ENCODE measurements at regions not wholly inside any gene's neighbourhood (a gene's known extent, or its start where the extent isn't known, plus 50 kb on each side); places are given as distances from the start of the nearest gene placed in this dataset.

DNA sequence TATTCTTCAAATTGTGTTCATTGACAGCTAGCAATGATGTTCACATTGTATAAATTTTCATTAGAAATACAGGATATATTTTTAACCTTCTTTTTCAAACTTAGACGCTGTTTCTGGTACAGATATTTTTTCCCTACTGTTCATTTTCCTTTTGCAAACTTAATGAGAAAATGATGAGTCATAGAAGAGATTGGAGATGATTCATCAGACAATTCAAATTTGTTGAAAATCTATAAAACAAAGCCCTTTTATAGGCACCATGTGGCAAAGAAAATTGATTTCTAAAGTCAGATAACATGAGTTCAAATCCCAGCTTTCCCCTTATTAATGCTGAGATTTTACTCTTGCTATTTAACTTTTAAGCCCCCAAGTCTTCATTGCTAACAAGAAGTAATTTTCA, 728.8 kb upstream of the DDX18 start:
- DNase-seq: no peak

DNA sequence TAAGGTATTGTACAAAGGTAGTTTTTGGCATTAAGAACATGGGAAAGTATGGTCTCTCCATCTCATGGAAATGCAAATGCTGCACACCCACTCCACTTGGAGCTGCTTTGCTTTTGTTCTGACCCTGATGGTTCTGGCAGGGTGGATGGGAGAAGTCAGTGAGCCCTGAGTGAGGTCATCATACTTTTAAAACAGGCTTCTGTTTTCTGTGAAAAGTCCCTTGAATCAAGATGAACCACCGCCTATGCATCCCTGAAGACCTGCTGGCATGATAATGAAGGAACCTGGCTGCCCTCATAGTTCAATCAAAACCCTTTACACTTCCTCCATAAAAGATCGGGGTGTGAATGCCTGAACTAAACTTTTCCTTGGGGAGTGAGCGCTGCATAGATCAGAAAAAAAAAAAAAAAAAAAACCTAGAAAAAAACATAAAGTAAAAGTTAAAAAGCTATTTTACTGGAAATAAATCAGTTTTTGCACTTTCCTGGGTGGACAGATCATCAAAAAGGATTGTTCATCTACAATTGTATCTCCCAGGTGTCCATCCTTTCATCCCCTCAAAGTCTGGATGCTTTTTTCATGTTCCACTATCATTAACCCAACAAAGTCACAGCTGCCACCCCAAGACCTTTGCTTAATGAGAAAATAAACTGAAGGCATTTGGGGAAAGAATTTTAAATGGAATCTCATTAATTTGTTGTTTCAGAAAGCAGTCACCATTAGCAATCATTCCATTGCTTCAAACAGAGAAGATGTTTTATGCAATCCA, 728.1 kb upstream of the DDX18 start:
- DNase-seq: no peak

DNA sequence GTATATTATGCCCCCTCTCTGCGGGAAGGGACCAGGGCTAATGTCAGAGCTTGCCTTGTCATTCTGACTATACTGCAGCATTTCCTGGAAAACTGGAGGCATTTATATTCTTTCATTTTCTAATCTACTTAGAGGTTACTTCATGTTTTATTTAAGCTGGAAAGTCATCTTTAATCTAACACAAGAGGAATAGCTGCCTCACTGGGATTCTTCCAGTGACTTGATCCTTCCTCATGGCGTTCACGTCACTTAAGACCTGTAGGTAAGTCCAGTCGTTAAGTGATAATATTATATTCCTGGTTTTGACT, 727.6 kb upstream of the DDX18 start:
- DNase-seq: no peak

DNA sequence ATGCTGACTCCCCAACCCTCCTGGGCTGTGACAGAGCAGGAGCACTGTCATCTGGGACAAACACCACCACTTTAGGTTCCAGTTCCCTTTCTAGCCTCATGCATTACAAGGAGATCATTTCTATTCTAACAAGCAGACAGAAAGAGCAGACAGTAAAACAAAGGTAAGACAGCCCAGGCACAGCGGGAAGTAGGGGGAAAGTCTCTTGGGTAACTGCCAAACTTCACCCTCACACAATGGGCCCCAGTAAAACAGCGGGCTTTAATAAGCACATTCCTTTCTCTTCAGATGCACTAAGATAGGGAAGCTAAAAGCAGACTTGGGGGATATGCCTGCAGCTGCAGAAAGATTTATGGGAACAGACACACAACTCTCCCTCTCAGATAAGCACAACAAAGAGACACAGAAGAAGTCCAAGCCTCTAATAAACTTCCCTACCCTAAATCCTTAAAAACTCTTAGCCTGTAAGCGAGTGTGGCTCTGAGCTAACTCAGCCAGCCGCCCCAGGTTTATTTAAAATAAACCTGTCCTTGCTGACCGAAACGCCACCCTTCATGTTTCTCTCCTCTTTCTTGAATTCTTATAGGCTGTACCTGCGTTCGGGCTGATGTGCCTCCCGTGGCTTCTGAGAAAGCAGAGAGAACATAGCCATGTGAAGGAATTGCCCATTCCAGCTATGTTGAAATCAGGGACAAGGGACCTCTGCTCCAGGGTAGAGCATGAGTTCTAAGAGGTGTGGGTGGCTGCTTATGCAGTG, 726.8 kb upstream of the DDX18 start:
- DNase-seq: no peak

DNA sequence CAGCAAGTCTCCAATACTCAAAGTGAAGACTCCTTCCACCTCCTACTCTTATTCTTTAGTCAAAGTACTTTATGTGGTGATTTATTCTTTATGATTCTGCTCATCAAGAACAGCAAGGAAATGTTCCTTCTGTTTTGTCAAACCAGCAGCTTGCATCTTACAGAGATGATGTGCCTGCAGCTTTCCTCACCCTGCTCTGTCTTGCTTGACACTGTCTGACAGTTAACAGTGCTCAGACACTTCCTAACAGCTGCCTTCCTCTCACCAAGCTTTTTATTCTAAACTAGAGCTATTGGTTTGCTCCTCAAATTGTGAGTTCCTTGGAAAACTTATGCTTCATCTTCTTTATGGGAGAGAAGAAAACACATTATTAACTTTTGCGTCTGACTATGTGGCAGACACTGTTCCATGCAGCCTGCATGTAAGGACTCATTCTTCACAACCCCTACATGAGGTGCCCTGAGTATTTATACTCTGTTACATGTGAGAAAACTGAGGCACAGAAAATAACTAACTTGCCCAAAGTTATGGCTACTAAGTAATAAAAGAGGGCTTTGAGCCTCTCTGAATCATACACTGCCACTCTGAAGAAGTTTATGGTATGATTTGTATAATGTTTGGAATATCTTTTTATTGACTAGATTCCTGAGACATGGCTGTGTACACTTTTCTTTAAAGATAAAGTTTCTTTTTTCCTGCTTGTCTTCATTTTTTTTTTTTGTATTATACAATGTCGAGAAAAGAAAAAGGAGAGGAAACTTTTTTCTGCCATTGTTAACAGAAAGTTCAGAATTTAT, 723.3 kb upstream of the DDX18 start:
- DNase-seq: no peak

DNA sequence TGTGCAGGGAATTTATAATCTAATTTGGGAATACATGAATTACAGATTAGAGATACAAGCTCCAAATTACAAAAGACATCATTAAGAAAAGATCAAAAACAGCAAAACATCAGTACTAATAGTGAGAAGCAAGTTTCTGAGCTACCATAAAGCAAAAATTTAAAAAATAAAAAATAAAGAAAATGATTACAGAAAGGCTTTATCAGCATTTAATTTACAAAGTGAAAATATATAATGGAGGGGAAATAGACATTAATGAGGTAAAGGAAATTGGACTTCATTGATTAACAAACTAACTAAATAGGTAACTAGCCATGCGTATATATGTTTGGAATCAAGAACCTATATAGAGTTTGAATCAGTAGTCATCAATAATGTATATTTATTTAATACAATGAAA, 712.9 kb upstream of the DDX18 start:
- no peak for DNase-seq

DNA sequence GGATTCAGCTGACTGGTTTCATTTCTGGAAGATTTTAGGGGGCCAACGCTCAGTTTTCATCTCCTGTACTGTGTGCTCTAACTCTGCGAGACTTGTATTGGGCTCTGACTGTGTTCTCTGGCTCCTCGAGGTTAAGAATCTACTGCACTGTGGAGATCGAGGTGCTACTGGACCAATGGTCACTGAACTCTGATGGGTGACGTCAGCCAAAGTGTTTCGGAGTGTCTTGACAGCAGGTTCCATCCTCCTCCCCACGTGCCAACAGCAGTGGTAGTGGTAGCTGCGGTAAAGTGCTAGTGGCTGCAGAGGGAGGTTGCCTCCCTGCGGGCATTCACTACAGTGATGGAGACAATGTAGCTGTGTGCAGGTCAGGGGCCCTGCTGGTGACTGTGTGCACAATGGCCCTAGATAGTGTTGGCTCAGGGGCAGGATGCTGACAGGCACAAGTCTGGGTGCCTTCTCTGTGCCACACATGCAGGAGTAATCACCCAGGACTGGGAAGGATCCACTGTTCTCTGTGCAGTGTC, 705.7 kb upstream of the DDX18 start:
- DNase-seq: no peak

DNA sequence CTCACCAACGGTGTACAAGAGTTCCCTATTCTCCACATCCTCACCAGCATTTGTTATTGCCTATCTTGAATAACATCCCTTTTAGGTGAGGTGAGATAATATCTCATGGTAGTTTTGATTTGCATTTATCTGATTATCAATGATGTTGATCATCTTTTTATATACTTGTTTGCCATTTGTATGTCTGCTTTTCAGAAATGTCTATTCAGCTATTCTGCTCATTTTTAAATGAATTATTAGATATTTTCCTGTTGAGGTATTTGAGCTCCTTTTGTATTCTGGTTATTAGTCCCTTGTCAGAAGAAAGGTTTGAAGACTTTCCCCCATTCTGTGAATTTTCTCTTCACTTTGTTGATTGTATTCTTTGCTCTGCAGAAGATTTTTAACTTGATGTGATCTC, 695.5 kb upstream of the DDX18 start:
- no peak for DNase-seq

DNA sequence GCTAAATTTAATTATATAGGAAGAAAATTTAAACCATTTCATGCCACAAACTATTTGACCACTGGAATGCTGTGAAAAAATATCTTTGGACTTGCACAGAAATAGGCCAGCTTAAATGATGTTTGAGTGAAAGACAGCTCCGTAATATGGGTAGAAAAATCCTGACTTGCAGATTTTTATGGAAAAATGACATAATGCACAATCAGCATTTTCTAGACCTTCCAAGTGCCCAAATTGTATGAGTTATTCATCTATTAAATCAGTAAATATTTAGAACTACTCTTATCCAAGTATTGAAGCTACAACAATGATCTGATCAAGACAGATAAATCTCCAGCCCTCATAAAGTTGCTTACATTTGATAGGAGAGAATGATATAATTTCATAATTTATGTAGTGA, 691.1 kb upstream of the DDX18 start:
- no peak for DNase-seq

DNA sequence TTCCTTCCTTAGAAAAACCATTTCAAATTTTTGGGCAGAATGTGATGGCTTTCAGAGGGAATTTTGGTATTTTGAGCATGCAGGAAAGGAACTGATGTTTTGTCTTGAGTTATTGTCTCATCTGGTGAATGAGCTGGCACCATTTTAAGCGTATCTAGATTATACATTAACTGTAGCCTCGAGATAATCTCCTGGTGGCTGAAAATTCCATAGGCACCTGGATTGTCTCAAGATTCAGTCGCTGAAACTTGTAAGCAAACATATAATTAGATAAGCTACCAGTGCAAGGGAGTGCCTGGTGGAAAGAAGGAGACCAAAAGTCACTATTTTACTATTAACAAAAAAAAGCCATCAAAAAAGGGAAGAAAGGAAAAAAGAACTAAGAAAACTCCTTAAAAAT, 687.8 kb upstream of the DDX18 start:
- no peak for DNase-seq

DNA sequence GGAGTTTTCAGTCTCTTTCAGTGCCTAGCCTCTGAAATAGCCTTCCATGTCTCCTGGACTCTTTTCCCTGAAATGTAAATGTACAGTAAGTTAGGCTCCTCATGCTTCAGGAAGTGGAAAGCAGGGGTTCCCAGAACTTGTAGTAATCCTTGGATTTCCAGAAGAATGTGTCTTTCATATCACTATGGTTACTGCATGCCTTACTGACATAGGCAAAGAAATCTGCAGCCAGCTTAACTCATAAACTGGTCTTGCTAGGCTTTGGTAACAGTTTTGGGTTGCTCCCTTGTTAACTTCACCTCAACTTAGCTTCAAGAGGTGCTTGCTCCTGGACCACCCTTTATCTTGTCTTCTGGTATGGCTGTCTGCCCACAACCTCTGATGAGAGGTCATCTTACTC, 686.8 kb upstream of the DDX18 start:
- no peak for DNase-seq

DNA sequence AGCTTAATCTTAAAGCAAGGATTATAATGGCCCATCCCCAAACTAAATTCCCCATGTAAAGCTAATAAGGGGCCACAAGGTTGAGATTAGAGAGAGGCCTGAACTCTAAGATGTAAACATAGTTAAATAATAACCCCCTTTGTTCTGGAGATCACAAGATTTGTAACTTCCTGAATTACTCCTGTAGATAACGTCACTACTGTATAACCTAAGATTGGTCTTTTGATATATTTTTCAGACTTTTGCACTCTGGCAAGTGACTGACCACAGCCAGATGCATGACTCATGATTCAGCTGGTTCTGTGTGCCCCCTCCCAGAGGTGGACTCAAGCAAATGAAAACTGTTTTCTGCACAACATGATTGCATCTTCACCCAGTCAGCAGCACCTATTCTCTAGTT, 686.0 kb upstream of the DDX18 start:
- no peak for DNase-seq

DNA sequence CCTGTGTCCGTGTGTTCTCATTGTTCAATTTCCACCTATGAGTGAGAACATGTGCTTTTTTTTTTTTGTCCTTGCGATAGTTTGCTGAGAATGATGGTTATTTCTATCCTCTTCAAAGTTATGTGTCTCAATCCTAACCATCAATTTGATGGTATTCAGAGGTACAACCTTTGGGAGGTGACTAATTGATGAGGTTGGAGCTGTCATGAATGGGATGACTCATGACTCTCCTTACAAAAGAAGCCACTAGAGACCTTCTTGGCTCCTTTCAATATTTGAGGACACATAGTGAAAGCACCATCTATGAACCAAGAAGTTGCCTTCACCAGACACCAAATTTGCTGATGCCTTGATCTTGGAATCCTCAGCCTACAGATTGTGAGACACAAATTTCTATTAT, 677.1 kb upstream of the DDX18 start:
- DNase-seq: no peak

DNA sequence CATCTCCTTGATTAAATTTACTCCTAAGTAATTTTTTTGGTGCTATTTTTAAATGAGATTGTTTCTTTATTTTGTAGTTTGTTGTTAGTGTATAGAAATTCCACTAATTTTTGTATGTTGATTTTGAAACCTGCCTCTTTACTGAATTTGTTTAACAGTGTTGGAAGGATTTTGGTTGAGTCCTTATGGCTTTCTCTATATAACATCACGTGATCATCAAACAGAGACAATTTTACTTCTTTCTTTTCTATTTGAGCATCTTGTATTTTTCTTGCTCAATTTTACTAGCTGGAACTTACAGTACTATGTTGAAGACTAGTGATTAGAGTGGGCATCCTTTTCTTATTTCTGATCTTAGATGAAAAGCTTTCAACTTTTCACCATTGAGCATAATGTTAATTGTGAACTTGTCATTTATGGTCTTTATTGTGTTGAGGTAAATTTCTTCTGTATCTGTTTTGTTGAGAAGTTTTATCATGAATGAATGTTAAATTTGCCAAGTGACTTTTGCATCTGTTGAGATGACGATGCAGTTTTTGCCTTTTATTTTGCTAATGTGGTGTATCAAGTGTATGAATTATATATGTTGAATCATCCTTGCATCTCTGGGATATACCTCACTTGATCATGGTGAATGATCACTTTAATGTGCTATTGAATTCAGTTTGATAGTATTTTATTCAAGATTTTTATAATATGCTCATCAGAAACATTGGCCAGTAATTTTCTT, 645.3 kb upstream of the DDX18 start:
- DNase-seq: no peak

DNA sequence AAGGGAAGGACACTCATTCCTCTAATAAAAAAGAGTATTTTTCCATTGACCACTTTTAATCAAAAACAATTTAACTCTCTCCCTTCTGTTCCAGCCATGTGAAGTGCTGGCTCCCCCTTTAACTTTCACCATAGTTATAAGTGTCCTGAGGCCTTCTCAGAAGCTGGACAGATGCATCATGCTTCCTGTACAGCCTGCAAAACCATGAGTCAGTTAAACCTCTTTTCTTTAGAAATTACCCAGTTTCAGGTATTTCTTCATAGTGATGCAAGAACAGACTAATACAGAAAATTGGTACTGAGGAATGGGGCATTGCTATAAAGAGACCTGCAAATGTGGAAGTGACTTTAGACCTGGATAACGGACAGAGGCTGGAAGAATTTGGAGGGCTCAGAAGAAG, 643.6 kb upstream of the DDX18 start:
- DNase-seq: no peak

DNA sequence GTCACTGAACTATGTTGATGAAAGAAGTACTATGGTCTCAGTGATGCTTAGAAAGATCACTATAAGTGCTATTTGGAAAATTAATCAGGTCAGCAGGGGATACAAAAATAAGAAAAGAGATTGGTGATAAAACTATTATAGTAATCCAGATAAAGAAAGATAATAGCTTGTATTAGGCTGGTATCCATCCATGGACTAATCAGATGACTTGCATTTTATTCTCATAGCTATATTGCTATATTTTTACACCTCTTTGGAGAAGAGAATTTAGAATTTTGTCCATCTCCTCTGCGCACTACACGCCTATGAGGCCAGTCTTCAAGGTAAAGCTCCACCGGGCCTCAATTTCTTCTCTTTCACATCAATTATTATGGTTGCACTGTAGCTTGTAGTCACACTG, 635.1 kb upstream of the DDX18 start:
- no peak for DNase-seq

DNA sequence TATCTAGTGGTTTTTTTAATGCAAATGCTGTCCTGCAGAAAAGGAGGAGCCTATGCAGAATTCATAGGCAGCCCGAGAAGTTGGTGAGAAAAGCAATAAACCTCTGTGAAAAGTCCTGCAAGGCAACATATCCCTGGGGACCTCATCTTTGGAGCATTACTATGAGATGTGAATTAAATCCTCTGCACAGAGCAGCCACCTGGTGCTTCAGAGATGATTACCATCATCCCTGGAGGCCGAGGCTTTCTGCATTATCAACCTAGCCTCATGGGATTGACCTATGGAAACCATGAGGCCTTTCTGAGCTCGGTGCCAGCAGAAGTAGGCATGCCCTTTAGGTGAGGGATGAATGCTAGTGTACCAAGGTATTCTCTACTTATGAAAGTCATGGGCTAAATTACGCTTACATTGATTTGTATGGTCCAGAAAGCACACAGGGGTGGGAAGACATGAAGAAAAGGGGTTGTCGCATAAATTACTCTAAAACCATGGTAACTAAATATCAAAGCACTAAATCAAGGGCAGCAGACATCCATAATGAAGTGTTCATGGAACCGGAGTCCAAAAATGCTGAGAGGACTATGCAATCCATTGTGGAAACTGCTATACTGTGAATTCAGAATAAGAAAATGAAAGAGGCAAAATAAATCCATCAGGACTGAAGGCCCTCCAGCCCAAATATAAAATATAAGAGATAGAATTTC, 623.5 kb upstream of the DDX18 start:
- DNase-seq: no peak

DNA sequence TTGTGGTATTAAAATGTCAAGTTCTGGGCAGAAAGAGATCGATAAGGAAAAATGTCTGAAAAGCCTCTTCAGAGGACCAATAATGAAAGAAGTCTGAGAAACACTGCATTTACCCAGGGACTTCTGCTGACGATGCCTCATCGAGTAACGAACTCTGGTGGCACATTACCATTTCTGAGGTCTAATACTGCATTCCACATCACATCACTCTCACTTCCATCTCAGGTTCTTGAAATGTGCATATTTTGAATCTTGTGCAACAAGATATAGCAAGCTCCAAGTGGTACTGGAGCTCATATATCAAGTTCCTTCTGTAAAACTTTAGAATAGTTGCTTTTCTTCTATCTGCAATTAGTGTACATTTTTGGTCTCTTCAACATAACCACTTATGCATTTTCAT, 619.1 kb upstream of the DDX18 start:
- no peak for DNase-seq

DNA sequence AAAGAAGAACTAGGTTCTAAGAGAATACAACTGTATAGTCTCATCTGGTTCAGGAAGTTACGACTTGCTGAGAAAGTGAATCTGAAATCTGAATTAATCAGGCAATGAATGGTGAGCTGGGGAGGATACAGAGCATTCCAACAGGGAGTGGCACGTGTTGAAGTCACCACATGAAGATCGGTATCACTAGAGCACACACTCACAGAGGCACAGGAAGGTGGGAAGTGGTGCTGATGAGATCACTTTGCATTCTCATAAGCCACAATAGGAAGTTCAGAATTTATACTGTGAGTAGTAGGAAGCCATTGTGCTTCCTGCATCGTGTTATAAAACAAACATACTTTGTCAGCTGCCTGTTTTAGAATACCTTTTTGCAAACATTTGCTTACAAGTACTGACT, 615.0 kb upstream of the DDX18 start:
- DNase-seq: no peak

DNA sequence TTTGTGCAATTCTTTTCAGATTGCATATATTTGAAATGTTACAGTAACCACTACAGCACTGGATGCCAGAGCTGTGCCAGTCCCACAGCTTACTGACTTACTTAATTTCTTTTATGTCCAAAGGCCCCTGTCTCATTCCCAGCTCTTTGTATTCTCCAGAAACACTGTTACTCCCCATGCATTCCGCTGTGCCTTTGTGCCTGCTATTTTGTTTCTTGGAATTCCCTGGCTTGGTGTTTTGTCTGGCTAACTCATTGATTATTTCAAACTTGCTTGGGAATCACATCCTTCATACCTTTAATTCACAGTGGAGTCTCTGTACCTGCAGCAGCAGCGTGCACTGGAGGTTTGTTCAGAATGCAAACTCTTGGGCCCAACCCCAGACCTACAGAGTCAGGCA, 601.9 kb upstream of the DDX18 start:
- no peak for DNase-seq

DNA sequence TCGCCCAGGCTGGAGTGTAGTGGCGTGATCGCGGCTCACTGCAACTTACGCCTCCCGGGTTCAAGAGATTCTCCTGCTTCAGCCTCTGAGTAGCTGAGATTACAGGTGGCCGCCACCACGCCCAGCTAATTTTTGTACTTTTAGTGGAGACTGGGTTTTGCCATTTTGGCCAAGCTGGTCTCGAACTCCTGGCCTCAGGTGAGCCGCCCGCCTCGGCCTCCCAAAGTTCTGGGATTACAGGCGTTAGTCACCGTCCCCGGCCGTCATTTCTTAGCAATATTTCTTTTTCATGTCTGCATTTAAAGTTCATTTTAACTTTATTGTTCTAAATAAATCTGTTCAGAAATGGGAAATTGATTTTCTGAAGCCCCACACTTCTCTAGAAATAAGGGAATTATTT, 597.3 kb upstream of the DDX18 start:
- no peak for DNase-seq

DNA sequence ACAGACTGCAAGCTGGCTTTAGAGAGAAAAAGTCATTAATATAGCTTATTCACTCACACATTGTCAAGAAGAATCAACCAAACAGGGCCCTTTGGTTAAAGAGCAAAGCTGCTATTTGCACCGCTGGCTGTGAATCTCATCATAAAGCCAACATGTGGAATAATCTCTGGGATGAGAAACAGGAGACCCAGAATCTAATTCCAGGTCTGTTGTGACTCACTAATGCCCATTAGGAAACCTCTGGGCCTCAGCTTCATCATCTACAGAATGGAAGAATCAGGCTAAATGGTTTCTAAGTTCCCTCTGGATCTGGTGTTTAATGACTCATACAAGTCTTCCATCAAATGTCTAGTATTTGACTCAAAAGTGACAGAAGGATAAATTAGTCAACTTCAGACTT, 591.7 kb upstream of the DDX18 start:
- DNase-seq: no peak

DNA sequence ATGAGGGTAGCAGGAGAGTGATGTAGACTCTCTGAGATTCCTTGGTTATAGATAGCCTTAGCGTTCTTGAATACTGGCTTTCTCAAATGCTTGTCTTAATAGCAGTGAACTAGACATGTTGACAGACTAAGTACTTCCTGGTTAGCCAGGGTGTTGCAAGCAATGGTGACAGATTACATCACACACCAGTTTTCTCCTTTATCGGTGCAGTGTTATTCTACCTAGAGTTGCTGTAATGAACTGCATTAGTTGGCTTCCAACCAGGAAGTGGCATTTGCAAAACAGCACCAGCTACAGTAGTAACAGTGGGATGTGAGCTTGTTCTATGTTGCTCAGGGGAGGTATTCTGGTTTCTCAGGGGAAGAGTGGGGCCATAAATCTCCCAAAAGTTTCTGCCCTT, 582.2 kb upstream of the DDX18 start:
- DNase-seq: no peak
